ENCODE measurements at regions not wholly inside any gene's neighbourhood (a gene's known extent, or its start where the extent isn't known, plus 50 kb on each side); places are given as distances from the start of the nearest gene placed in this dataset.

GRCh38 chr6:140012150-140012549 is 637.7 kb upstream of the CITED2 start:
- Mint-ChIP-seq H3K4me1 (ENCODE audit: unreplicated experiment) (peaks cover 12% of the 10 kb centered on the region), H3K36me3 (ENCODE audit: unreplicated experiment) (peaks cover 3% of the 10 kb centered on the region), H3K27me3 (ENCODE audit: unreplicated experiment) (no peaks in the 10 kb centered on the region), H3K4me3 (ENCODE audit: unreplicated experiment) (no peak overlapping the region), H3K27ac (ENCODE audit: unreplicated experiment) (peak overlapping the region; percentile 82), H3K9me3 (ENCODE audit: unreplicated experiment) (peaks cover 12% of the 10 kb centered on the region)
- TF ChIP-seq, protein P1, sequence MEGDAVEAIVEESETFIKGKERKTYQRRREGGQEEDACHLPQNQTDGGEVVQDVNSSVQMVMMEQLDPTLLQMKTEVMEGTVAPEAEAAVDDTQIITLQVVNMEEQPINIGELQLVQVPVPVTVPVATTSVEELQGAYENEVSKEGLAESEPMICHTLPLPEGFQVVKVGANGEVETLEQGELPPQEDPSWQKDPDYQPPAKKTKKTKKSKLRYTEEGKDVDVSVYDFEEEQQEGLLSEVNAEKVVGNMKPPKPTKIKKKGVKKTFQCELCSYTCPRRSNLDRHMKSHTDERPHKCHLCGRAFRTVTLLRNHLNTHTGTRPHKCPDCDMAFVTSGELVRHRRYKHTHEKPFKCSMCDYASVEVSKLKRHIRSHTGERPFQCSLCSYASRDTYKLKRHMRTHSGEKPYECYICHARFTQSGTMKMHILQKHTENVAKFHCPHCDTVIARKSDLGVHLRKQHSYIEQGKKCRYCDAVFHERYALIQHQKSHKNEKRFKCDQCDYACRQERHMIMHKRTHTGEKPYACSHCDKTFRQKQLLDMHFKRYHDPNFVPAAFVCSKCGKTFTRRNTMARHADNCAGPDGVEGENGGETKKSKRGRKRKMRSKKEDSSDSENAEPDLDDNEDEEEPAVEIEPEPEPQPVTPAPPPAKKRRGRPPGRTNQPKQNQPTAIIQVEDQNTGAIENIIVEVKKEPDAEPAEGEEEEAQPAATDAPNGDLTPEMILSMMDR (IDR thresholded peaks at IDR 0.05) = no peak
- no peak for DNase-seq (ENCODE audit: extremely low spot score, unreplicated experiment)

DNA sequence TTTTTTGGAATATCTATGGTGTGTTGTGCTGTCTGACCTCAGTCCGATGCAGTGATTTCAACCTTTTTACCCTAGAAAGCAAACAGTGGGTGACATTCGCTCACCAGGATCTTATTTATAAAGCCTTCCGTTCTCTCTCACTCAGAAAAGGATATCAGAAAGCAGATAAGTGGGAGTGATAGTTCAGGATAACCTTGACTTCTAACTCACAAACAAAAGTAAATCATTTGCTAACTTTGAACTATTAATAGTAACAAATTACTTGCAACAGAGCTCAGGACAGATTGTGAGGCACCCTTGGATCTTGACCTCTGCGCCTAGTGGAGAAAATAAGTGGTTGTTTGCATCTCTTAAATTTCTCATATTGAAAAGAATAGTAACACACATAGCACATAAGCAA is 637.1 kb upstream of the CITED2 start:
- Mint-ChIP-seq H3K27ac (ENCODE audit: unreplicated experiment) (no peak overlapping the region), H3K4me3 (ENCODE audit: unreplicated experiment) (no peak overlapping the region), H3K27me3 (ENCODE audit: unreplicated experiment) (no peaks in the 10 kb centered on the region), H3K36me3 (ENCODE audit: unreplicated experiment) (peaks cover 3% of the 10 kb centered on the region), H3K4me1 (ENCODE audit: unreplicated experiment) (peaks cover 12% of the 10 kb centered on the region), H3K9me3 (ENCODE audit: unreplicated experiment) (peaks cover 14% of the 10 kb centered on the region)
- no peak for DNase-seq (ENCODE audit: extremely low spot score, unreplicated experiment)
- TF ChIP-seq, protein P1 (IDR thresholded peaks at IDR 0.05) = no peak

DNA sequence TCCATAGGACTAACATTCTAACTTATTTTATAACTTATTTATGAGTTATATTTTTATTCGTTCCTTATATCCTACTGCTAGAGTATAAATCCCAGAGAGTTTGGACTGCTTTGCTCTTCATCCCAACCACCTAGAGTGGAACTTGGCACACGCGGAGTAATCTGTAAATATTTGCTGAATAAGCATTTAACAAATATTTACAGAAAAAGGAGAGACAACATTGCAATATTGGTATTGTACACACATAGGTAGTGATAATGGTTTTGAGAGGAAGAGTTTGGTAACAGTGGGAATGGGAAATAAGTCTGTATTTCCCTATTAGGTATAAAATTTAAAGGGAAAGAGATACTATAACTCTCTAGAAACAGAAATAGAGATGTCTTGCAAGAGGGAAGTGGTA is 634.8 kb upstream of the CITED2 start:
- Mint-ChIP-seq H3K4me3 (ENCODE audit: unreplicated experiment) (no peak overlapping the region), H3K27ac (ENCODE audit: unreplicated experiment) (no peak overlapping the region), H3K27me3 (ENCODE audit: unreplicated experiment) (no peaks in the 10 kb centered on the region), H3K36me3 (ENCODE audit: unreplicated experiment) (peaks cover 5% of the 10 kb centered on the region), H3K9me3 (ENCODE audit: unreplicated experiment) (peaks cover 16% of the 10 kb centered on the region), H3K4me1 (ENCODE audit: unreplicated experiment) (peaks cover 12% of the 10 kb centered on the region)
- DNase-seq (ENCODE audit: extremely low spot score, unreplicated experiment) = no peak
- TF ChIP-seq, protein P1 (IDR thresholded peaks at IDR 0.05) = no peak

DNA sequence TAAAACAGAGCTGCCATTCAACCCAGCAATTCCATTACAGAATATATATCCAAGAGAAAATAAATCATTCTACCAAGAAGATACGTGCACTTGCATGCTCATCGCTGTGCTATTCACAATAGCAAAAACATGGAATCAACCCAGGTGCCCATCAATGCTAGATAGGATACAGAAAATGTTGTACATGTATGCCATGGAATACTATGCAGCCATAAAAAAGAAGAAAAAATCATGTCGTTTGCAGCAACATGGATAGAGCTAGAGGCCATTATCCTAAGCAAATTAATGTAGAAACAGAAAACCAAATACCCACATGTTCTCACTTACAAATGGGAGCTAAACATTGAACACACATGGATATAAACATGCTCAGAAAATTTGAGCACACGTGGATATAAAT is 633.1 kb upstream of the CITED2 start:
- no peak for DNase-seq (ENCODE audit: extremely low spot score, unreplicated experiment)
- H3K4me3 Mint-ChIP-seq (ENCODE audit: unreplicated experiment) = no peak overlapping the region
- peaks cover 16% of the 10 kb centered on the region for H3K9me3 Mint-ChIP-seq (ENCODE audit: unreplicated experiment)
- TF ChIP-seq, protein P1 (IDR thresholded peaks at IDR 0.05) = no peak
- peaks cover 5% of the 10 kb centered on the region for H3K36me3 Mint-ChIP-seq (ENCODE audit: unreplicated experiment)
- H3K27ac Mint-ChIP-seq (ENCODE audit: unreplicated experiment) = no peak overlapping the region
- H3K4me1 Mint-ChIP-seq (ENCODE audit: unreplicated experiment) = peaks cover 28% of the 10 kb centered on the region
- no peaks in the 10 kb centered on the region for H3K27me3 Mint-ChIP-seq (ENCODE audit: unreplicated experiment)

DNA sequence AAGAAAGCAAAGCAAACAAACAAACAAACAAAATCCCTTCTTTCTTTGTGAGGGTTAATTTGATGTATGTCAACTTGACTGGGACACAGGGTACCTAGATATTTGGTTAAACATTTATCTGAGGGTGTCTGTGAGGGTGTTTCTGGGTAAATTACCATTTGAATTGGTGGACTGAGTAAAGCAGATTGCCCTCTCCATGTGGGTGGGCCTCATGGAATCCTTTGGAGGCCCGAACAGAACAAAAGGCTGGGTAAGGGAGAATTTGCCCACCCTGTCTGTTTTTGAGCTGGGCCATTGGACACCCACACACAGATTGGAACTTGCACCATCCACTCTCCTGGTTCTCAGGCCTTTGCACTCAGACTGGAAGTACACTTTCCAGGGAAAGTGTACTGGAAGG is 628.8 kb upstream of the CITED2 start:
- Mint-ChIP-seq H3K9me3 (ENCODE audit: unreplicated experiment) (peaks cover 9% of the 10 kb centered on the region), H3K4me3 (ENCODE audit: unreplicated experiment) (no peak overlapping the region), H3K27me3 (ENCODE audit: unreplicated experiment) (no peaks in the 10 kb centered on the region), H3K4me1 (ENCODE audit: unreplicated experiment) (peaks cover 35% of the 10 kb centered on the region), H3K36me3 (ENCODE audit: unreplicated experiment) (peaks cover 5% of the 10 kb centered on the region), H3K27ac (ENCODE audit: unreplicated experiment) (peak overlapping the region; percentile 94)
- TF ChIP-seq, protein P1 (IDR thresholded peaks at IDR 0.05) = no peak
- DNase-seq (ENCODE audit: extremely low spot score, unreplicated experiment) = no peak

Data from osteocyte (in vitro differentiated cells).